ENCODE measurements at regions not wholly inside any gene's neighbourhood (a gene's known extent, or its start where the extent isn't known, plus 50 kb on each side); places are given as distances from the start of the nearest gene placed in this dataset.
A peak's percentile ranks its signal among the peaks of the same experiment; 100 is the strongest.

- Histone ChIP-seq H3K27me3 (ENCODE audit: insufficient read depth, poor library complexity, severe bottlenecking) (no peaks in the 10 kb centered on the region), H3K4me3 (replicated peaks; ENCODE audit: insufficient read depth, low read length) (no peak overlapping the region), H3K27ac (replicated peaks) (no peak overlapping the region)
- no peak for DNase-seq (ENCODE audit: low read depth in 1 of 2, low spot score in 1 of 2)
- TF ChIP-seq GABPA (IDR thresholded peaks at IDR 0.05; ENCODE audit: low read depth) (no peak), SPI1 (IDR thresholded peaks at IDR 0.05; ENCODE audit: borderline replicate concordance, low read depth) (no peak), POLR2AphosphoS5 (IDR thresholded peaks at IDR 0.05; ENCODE audit: low read depth) (no peak)
- TF ChIP-seq, protein P1, sequence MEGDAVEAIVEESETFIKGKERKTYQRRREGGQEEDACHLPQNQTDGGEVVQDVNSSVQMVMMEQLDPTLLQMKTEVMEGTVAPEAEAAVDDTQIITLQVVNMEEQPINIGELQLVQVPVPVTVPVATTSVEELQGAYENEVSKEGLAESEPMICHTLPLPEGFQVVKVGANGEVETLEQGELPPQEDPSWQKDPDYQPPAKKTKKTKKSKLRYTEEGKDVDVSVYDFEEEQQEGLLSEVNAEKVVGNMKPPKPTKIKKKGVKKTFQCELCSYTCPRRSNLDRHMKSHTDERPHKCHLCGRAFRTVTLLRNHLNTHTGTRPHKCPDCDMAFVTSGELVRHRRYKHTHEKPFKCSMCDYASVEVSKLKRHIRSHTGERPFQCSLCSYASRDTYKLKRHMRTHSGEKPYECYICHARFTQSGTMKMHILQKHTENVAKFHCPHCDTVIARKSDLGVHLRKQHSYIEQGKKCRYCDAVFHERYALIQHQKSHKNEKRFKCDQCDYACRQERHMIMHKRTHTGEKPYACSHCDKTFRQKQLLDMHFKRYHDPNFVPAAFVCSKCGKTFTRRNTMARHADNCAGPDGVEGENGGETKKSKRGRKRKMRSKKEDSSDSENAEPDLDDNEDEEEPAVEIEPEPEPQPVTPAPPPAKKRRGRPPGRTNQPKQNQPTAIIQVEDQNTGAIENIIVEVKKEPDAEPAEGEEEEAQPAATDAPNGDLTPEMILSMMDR (IDR thresholded peaks at IDR 0.05; ENCODE audit: insufficient read depth, low read length): no peak
- TF ChIP-seq, protein P2, sequence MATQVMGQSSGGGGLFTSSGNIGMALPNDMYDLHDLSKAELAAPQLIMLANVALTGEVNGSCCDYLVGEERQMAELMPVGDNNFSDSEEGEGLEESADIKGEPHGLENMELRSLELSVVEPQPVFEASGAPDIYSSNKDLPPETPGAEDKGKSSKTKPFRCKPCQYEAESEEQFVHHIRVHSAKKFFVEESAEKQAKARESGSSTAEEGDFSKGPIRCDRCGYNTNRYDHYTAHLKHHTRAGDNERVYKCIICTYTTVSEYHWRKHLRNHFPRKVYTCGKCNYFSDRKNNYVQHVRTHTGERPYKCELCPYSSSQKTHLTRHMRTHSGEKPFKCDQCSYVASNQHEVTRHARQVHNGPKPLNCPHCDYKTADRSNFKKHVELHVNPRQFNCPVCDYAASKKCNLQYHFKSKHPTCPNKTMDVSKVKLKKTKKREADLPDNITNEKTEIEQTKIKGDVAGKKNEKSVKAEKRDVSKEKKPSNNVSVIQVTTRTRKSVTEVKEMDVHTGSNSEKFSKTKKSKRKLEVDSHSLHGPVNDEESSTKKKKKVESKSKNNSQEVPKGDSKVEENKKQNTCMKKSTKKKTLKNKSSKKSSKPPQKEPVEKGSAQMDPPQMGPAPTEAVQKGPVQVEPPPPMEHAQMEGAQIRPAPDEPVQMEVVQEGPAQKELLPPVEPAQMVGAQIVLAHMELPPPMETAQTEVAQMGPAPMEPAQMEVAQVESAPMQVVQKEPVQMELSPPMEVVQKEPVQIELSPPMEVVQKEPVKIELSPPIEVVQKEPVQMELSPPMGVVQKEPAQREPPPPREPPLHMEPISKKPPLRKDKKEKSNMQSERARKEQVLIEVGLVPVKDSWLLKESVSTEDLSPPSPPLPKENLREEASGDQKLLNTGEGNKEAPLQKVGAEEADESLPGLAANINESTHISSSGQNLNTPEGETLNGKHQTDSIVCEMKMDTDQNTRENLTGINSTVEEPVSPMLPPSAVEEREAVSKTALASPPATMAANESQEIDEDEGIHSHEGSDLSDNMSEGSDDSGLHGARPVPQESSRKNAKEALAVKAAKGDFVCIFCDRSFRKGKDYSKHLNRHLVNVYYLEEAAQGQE (IDR thresholded peaks at IDR 0.05; ENCODE audit: insufficient replicate concordance, low read depth): no peak
Measured at GRCh38 chr9:32725066-32725860, 58.1 kb upstream of the TMEM215 start.

DNA sequence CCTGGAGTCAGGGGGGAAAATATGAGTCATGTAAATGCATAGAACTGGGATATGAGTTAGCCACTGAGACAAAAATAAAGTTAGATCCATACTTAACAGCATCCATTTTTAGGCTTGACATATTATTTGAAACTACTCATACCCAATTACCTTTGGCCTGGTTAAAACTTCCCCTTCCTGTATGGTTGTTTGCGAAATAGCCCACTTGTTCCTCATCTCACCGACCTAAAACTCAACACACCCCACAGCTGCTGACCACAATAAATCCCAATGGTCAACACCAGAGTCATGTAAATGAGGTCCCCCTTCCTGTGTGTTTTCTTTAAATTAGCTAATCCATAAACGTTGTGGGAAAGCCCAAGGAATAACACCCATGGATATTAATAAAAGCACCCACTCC lies 55.2 kb upstream of the TMEM215 start:
- Histone ChIP-seq H3K27me3 (ENCODE audit: insufficient read depth, poor library complexity, severe bottlenecking) (no peaks in the 10 kb centered on the region), H3K4me3 (replicated peaks; ENCODE audit: insufficient read depth, low read length) (no peak overlapping the region), H3K27ac (replicated peaks) (no peak overlapping the region)
- DNase-seq (ENCODE audit: low read depth in 1 of 2, low spot score in 1 of 2): peak; percentile 63 to 65
- TF ChIP-seq, protein P1 (IDR thresholded peaks at IDR 0.05; ENCODE audit: insufficient read depth, low read length): no peak
- peak; percentile 8; the same call in 1 of the 2 replicates for TF ChIP-seq SPI1 (IDR thresholded peaks at IDR 0.05; ENCODE audit: borderline replicate concordance, low read depth)

Data from HL-60 (cell line).